Astrocyte of the spinal cord (primary cell): ENCODE measurements at regions not wholly inside any gene's neighbourhood (a gene's known extent, or its start where the extent isn't known, plus 50 kb on each side); places are given as distances from the start of the nearest gene placed in this dataset.
"Not testable (repeated sequence)": the region's sequence is repeated elsewhere in the genome, so short reads cannot be mapped to it uniquely, and the experiment has no call there.

Experiments used
- DNase-seq: peaks from one replicate; pipeline ENCODE4 v3.0.0; 2011; ENCODE audit warnings: low read depth, low spot score
- H3K4me3 ChIP-seq: 2 replicates; pipeline ENCODE4 v1.5.1; 2011; ENCODE audit warnings: low read depth, mild to moderate bottlenecking, low read length, moderate library complexity
- in situ Hi-C: cut with HindIII; loops from 2 replicates; pipeline ENCODE4 v1.10.0; 2017; ENCODE audit warnings: low sequenced_read_pairs
- TF ChIP-seq, protein P1 (sequence below): IDR thresholded peaks from 2 replicates; pipeline ENCODE4 v1.5.1; 2012; ENCODE audit warnings: low read depth, mild to moderate bottlenecking, low read length, inconsistent platforms

DNA sequence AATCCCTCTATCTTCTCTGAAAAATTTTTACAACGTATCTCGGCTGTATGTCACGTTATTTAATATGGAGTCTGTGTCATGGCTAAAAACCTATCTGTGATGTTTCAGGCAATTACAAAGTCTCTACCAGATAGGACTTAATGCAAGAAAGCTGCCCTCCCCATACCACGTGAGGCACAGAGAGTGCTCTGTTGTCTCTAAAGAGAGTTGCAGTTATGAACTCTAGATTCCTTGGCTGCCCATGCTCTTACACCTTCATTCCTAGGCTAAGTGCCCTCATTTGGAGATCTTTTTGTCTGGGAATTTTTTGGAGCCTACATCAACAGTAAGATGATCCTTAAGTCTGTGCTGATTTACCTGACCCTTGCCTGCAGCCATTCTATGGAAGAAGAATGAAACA, 935.9 kb downstream of the C4orf33 start:
- in situ Hi-C loops: no loop called here
- no peak for DNase-seq
- no peak overlapping the region for H3K4me3 ChIP-seq
- TF ChIP-seq, protein P1, sequence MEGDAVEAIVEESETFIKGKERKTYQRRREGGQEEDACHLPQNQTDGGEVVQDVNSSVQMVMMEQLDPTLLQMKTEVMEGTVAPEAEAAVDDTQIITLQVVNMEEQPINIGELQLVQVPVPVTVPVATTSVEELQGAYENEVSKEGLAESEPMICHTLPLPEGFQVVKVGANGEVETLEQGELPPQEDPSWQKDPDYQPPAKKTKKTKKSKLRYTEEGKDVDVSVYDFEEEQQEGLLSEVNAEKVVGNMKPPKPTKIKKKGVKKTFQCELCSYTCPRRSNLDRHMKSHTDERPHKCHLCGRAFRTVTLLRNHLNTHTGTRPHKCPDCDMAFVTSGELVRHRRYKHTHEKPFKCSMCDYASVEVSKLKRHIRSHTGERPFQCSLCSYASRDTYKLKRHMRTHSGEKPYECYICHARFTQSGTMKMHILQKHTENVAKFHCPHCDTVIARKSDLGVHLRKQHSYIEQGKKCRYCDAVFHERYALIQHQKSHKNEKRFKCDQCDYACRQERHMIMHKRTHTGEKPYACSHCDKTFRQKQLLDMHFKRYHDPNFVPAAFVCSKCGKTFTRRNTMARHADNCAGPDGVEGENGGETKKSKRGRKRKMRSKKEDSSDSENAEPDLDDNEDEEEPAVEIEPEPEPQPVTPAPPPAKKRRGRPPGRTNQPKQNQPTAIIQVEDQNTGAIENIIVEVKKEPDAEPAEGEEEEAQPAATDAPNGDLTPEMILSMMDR: no peak

DNA sequence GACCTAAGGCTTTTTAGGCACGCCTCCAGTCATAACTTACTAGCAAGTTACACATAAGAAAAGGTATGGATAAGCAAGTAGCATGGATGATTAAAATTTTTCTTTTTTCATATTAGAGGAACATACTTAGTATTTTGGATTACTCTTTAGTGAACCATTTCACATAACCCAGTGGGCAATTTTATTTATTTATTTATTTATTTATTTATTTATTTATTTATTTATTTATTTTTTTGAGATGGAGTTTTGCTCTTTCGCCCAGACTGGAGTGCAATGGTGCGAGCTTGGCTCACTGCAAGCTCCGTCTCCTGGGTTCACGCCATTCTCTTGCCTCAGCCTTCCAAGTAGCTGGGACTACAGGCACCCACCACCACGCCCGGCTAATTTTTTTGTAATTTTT, 937.7 kb downstream of the C4orf33 start:
- DNase-seq, in situ Hi-C loops, H3K4me3 ChIP-seq: not testable (repeated sequence)

DNA sequence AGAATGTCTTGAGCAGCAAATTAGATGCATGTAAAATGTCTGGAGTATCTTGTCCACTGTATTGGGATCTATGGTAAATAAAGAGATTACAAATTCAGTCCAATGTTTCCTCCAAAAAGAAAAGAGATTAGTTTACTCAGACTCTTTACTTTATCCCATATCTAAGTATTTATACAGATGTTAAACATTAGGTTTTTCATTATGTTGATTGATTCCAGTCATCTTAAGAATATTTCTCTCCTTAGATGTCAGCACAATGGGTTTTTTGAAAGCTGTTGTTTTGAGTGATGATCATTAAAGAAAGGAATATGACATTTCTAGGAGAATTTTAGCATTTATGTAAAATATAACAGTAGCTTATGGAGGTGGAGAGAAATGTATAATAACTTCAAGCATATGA, 938.9 kb downstream of the C4orf33 start:
- TF ChIP-seq, protein P1: no peak
- no peak overlapping the region for H3K4me3 ChIP-seq
- no peak for DNase-seq
- in situ Hi-C loops: no loop called here

DNA sequence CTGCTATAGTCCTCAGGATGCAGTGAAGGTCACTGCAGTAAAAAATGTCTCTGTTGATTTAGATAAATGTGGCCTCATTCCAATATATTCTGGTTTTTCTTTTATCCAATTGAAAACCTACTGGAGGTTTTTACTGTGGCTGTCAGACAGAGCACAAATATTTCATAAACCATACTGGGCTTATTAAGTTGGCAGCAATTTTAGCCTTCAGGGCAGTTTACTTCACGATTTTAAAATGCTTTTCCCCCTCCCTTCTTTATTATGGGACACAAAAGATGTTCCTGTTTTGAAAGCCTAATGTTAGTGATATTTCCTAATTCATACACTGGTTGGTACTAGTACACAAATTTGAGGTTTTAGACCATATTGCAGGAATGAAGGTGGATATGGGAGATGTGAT, 939.4 kb downstream of the C4orf33 start:
- no peak for DNase-seq
- in situ Hi-C loops: no loop called here
- TF ChIP-seq, protein P1: no peak
- H3K4me3 ChIP-seq: no peak overlapping the region

DNA sequence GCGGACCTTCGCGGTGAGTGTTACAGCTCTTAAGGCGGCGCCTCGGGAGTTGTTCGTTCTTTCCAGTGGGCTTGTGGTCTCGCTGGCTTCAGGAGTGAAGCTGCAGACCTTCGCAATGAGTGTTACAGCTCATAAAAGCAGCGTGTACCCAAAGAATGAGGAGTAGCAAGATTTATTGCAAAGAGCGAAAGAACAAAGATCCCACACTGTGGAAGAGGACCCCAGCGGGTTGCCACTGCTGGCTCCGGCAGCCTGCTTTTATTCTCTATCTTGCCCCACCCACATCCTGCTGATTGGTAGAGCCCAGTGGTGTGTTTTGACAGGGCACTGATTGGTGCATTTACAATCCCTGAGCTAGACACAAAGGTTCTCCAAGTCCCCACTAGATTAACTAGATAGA, 941.9 kb downstream of the C4orf33 start:
- in situ Hi-C loops, H3K4me3 ChIP-seq, DNase-seq: not testable (repeated sequence)

DNA sequence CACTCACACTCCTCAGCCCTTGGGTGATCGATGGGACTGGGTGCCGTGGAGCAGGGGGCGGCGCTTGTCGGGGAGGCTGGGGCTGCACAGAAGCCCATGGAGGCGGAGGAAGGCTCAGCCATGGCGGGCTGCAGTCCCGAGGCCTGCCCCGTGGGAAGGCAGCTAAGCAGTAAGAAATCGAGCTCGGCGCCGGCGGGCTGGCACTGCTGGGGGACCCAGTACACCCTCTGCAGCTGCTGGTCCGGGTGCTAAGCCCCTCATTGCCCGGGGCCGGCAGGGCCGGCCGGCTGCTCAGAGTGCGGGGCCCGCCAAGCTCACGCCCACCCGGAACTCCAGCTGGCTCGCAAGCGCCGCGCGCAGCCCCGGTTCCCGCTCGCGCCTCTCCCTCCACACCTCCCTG, 942.6 kb downstream of the C4orf33 start:
- DNase-seq, H3K4me3 ChIP-seq, in situ Hi-C loops: not testable (repeated sequence)

DNA sequence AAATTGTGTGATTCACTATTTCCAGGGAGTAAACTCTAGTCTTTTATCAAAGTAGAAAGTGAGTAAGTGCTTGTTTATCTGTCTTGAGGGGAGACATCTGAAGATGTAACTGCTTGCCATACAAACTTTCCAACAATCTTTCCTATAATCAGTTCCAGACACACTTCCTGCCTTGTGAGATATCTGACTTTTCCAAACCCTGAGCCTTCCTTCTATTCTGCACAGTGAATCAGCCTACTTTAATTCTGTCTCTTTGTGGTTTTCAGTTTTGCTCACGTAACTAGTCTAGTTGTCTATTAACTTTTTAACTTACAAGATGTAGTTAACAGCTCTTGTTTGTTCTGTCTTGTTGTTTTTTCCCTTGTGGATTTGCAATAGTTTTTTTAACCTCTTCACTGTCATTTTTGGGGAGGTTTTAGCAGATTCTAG, 947.8 kb downstream of the C4orf33 start:
- DNase-seq: no peak
- H3K4me3 ChIP-seq: no peak overlapping the region
- in situ Hi-C loops: no loop called here
- TF ChIP-seq, protein P1: no peak

DNA sequence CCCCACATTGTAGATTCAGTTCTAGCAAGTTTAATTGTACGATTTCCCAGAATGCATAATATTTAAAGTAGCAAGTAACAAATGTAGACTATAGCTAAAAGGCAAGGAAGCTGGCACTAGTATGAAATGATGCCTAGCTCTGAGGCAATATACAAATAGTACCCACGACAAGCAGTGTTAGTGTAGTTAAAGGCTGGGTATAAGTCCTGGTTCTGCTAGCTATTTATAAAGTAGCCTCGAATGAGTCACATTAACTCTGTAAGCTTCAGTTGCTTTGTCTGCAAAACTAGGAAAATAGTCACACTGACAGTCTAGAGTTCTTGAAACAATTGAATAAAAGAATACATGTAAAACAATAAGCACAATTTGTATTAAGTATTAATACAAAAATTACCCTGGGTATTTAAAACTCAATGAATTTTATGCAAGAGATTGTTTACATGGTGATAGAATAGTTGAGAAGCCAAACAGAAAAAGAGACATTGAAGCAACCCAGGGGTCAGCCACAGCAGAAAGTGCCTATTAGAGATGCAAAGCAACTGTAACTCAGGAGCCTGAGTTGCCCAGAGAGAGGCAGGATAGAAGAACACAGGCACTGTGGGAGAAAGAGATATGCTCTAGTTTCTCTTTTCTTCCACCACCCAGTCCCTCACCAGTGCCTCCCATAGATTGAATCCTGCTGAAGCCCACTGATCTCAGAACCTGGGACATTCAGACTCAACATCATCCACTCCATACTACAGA, 949.0 kb downstream of the C4orf33 start:
- in situ Hi-C loops: no loop called here
- H3K4me3 ChIP-seq: no peak overlapping the region
- TF ChIP-seq, protein P1: no peak
- no peak for DNase-seq
